ENCODE measurements at regions not wholly inside any gene's neighbourhood (a gene's known extent, or its start where the extent isn't known, plus 50 kb on each side); places are given as distances from the start of the nearest gene placed in this dataset.

GRCh38 chr1:90833466-90834110, 116.5 kb upstream of the BARHL2 start:
- no peak for DNase-seq
- peaks cover 86% of the 10 kb centered on the region for H3K27me3 ChIP-seq
- 31 to 49% methylated on average over 3 to 6 of the region's 6 CpGs for WGBS, 2 donors (ENCODE audit: low coverage in 1 of 2)
- H3K4me1 ChIP-seq = peaks cover 5 to 15% (median 12%) of the 10 kb centered on the region in 4 donors
- TF ChIP-seq POLR2A (IDR thresholded peaks at IDR 0.05) (no peak), CTCF (IDR thresholded peaks at IDR 0.05) (no peak), POLR2AphosphoS5 (IDR thresholded peaks at IDR 0.05) (no peak), EP300 (IDR thresholded peaks at IDR 0.05; ENCODE audit: low read depth) (no peak)
- H3K36me3 ChIP-seq = no peaks in the 10 kb centered on the region
- H3K9me3 ChIP-seq = no peaks in the 10 kb centered on the region
- in situ Hi-C loops (cut with MboI; ENCODE audit: low pct_ligation_motif_present in 1 of 4, low pct_unique_long_range_greater_than_20kb in 1 of 4, low sequenced_read_pairs in 3 of 4) = no loop called here
- H3K4me3 ChIP-seq = no peak overlapping the region
- H3K27ac ChIP-seq = no peak overlapping the region
- intact Hi-C loops (cut with DNase I; ENCODE audit: low total_unique reads) = no loop called here

- Histone ChIP-seq H3K27me3 (peaks cover 69% of the 10 kb centered on the region), H3K36me3 (no peaks in the 10 kb centered on the region), H3K4me3 (no peak overlapping the region), H3K9me3 (no peaks in the 10 kb centered on the region), H3K27ac (no peak overlapping the region), H3K4me1 (peaks cover 5 to 15% (median 12%) of the 10 kb centered on the region in 4 donors)
- intact Hi-C loops (cut with DNase I; ENCODE audit: low total_unique reads) = no loop called here
- DNase-seq = no peak
- TF ChIP-seq POLR2A (IDR thresholded peaks at IDR 0.05) = no peak
- TF ChIP-seq POLR2AphosphoS5 (IDR thresholded peaks at IDR 0.05) = no peak
- no peak for TF ChIP-seq EP300 (IDR thresholded peaks at IDR 0.05; ENCODE audit: low read depth)
- TF ChIP-seq CTCF (IDR thresholded peaks at IDR 0.05) = no peak
- in situ Hi-C loops (cut with MboI; ENCODE audit: low pct_ligation_motif_present in 1 of 4, low pct_unique_long_range_greater_than_20kb in 1 of 4, low sequenced_read_pairs in 3 of 4) = no loop called here
- 15 to 17% methylated on average over 8 of the region's 8 CpGs for WGBS, 2 donors (ENCODE audit: low coverage in 1 of 2)
These were observed 114.8 kb upstream of the BARHL2 start for GRCh38 chr1:90831910-90832309.

DNA sequence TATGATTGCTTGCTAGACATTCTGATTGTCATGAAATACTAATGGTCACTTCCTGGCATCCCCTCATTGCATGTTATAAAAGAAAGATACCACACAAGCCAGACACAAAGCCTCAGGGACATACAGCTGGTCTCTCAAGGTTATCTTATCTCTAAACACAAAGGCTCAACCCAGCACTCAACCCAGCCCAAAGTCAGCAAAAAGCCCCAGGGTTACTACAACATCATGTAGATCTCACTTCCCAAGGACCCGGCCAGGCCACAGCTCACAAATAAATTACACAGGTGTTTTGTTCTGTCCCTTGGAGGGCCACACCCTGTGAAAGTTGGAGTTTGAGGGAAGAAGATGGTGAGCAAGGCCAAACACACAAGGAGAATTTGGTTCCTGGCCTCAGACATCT, 109.7 kb upstream of the BARHL2 start:
- no peak for TF ChIP-seq CTCF (IDR thresholded peaks at IDR 0.05)

GRCh38 chr1:90826024-90826423, 108.9 kb upstream of the BARHL2 start:
- Histone ChIP-seq H3K27me3 (peaks cover 10% of the 10 kb centered on the region), H3K36me3 (no peaks in the 10 kb centered on the region), H3K9me3 (no peaks in the 10 kb centered on the region), H3K4me1 (no peaks in the 10 kb centered on the region), H3K4me3 (no peak overlapping the region), H3K27ac (no peak overlapping the region)
- DNase-seq = no peak
- intact Hi-C loops (cut with DNase I; ENCODE audit: low total_unique reads) (no loop called here), in situ Hi-C loops (cut with MboI; ENCODE audit: low pct_ligation_motif_present in 1 of 4, low pct_unique_long_range_greater_than_20kb in 1 of 4, low sequenced_read_pairs in 3 of 4) (no loop called here)
- TF ChIP-seq POLR2A (IDR thresholded peaks at IDR 0.05) (no peak), CTCF (IDR thresholded peaks at IDR 0.05) (no peak), POLR2AphosphoS5 (IDR thresholded peaks at IDR 0.05) (no peak), EP300 (IDR thresholded peaks at IDR 0.05; ENCODE audit: low read depth) (no peak)
- WGBS, 2 donors (ENCODE audit: low coverage in 1 of 2) = 78 to 83% methylated on average over 13 of the region's 13 CpGs

More for the DNA sequence above, 109.7 kb upstream of the BARHL2 start:
- WGBS, 2 donors (ENCODE audit: low coverage in 1 of 2) = 85% methylated on average over 1 of the region's 1 CpG; no CpG with 5 or more reads in 1 of the 2 donors
- Histone ChIP-seq H3K4me3 (no peak overlapping the region), H3K27ac (no peak overlapping the region), H3K27me3 (peaks cover 18% of the 10 kb centered on the region), H3K4me1 (no peaks in the 10 kb centered on the region), H3K9me3 (no peaks in the 10 kb centered on the region), H3K36me3 (no peaks in the 10 kb centered on the region)
- in situ Hi-C loops (cut with MboI; ENCODE audit: low pct_ligation_motif_present in 1 of 4, low pct_unique_long_range_greater_than_20kb in 1 of 4, low sequenced_read_pairs in 3 of 4) (no loop called here), intact Hi-C loops (cut with DNase I; ENCODE audit: low total_unique reads) (no loop called here)
- DNase-seq = no peak
